ENCODE measurements at regions not wholly inside any gene's neighbourhood (a gene's known extent, or its start where the extent isn't known, plus 50 kb on each side); places are given as distances from the start of the nearest gene placed in this dataset.

- Histone ChIP-seq H3K27ac (ENCODE audit: low read length) (no peak overlapping the region), H3K9me3 (ENCODE audit: insufficient read depth, low read length) (no peaks in the 10 kb centered on the region), H3K4me3 (ENCODE audit: low read length) (no peak overlapping the region), H3K4me1 (ENCODE audit: low read length) (no peaks in the 10 kb centered on the region), H3K4me2 (ENCODE audit: low read length) (no peak overlapping the region), H4K20me1 (ENCODE audit: insufficient read depth, low read length) (no peaks in the 10 kb centered on the region), H3K27me3 (ENCODE audit: low read depth, low read length) (peaks cover 10% of the 10 kb centered on the region), H3K36me3 (replicated peaks; ENCODE audit: low read depth, low read length) (no peaks in the 10 kb centered on the region), H3K79me2 (ENCODE audit: low read length) (no peaks in the 10 kb centered on the region), H3K9ac (ENCODE audit: low read length) (no peak overlapping the region), H2AFZ (ENCODE audit: low read depth, low read length) (no peak overlapping the region)
- TF ChIP-seq EZH2phosphoT487 (IDR thresholded peaks at IDR 0.05; ENCODE audit: low read depth) (no peak), CTCF (IDR thresholded peaks at IDR 0.05; ENCODE audit: low read depth, low read length) (no peak)
Measured at GRCh38 chr17:77725846-77726245, 232.7 kb upstream of the TNRC6C start.

- Histone ChIP-seq H4K20me1 (ENCODE audit: insufficient read depth, low read length) (no peaks in the 10 kb centered on the region), H3K27me3 (ENCODE audit: low read depth, low read length) (peaks cover 10% of the 10 kb centered on the region), H3K79me2 (ENCODE audit: low read length) (no peaks in the 10 kb centered on the region), H3K4me3 (ENCODE audit: low read length) (no peak overlapping the region), H3K4me2 (ENCODE audit: low read length) (no peak overlapping the region), H3K9ac (ENCODE audit: low read length) (no peak overlapping the region), H3K36me3 (replicated peaks; ENCODE audit: low read depth, low read length) (no peaks in the 10 kb centered on the region), H3K4me1 (ENCODE audit: low read length) (no peaks in the 10 kb centered on the region), H3K9me3 (ENCODE audit: insufficient read depth, low read length) (no peaks in the 10 kb centered on the region), H3K27ac (ENCODE audit: low read length) (no peak overlapping the region), H2AFZ (ENCODE audit: low read depth, low read length) (no peak overlapping the region)
- no peak for TF ChIP-seq EZH2phosphoT487 (IDR thresholded peaks at IDR 0.05; ENCODE audit: low read depth)
- TF ChIP-seq CTCF (IDR thresholded peaks at IDR 0.05; ENCODE audit: low read depth, low read length) = no peak
Measured at GRCh38 chr17:77726549-77727006, 231.9 kb upstream of the TNRC6C start.

- no peak overlapping the region for H3K4me2 ChIP-seq (ENCODE audit: low read length)
- no peaks in the 10 kb centered on the region for H3K9me3 ChIP-seq (ENCODE audit: insufficient read depth, low read length)
- H3K9ac ChIP-seq (ENCODE audit: low read length) = no peak overlapping the region
- H3K27me3 ChIP-seq (ENCODE audit: low read depth, low read length) = peaks cover 15% of the 10 kb centered on the region
- H3K27ac ChIP-seq (ENCODE audit: low read length) = no peak overlapping the region
- no peak for TF ChIP-seq EZH2phosphoT487 (IDR thresholded peaks at IDR 0.05; ENCODE audit: low read depth)
- TF ChIP-seq CTCF (IDR thresholded peaks at IDR 0.05; ENCODE audit: low read depth, low read length) = no peak
- H3K4me1 ChIP-seq (ENCODE audit: low read length) = no peaks in the 10 kb centered on the region
- no peaks in the 10 kb centered on the region for H3K79me2 ChIP-seq (ENCODE audit: low read length)
- H4K20me1 ChIP-seq (ENCODE audit: insufficient read depth, low read length) = no peaks in the 10 kb centered on the region
- no peaks in the 10 kb centered on the region for H3K36me3 ChIP-seq (replicated peaks; ENCODE audit: low read depth, low read length)
- H3K4me3 ChIP-seq (ENCODE audit: low read length) = no peak overlapping the region
- H2AFZ ChIP-seq (ENCODE audit: low read depth, low read length) = no peak overlapping the region
Measured at GRCh38 chr17:77727037-77727615, 231.4 kb upstream of the TNRC6C start.

GRCh38 chr17:77728474-77728795, 230.1 kb upstream of the TNRC6C start:
- H4K20me1 ChIP-seq (ENCODE audit: insufficient read depth, low read length) = no peaks in the 10 kb centered on the region
- no peaks in the 10 kb centered on the region for H3K79me2 ChIP-seq (ENCODE audit: low read length)
- H3K9me3 ChIP-seq (ENCODE audit: insufficient read depth, low read length) = 0 out of 2 replicates have a peak, but pooled peaks cover 2% of the 10 kb centered on the region
- peaks cover 25% of the 10 kb centered on the region for H3K27me3 ChIP-seq (ENCODE audit: low read depth, low read length)
- H2AFZ ChIP-seq (ENCODE audit: low read depth, low read length) = no peak overlapping the region
- H3K4me2 ChIP-seq (ENCODE audit: low read length) = no peak overlapping the region
- H3K4me3 ChIP-seq (ENCODE audit: low read length) = no peak overlapping the region
- H3K27ac ChIP-seq (ENCODE audit: low read length) = no peak overlapping the region
- no peak overlapping the region for H3K9ac ChIP-seq (ENCODE audit: low read length)
- no peaks in the 10 kb centered on the region for H3K4me1 ChIP-seq (ENCODE audit: low read length)
- TF ChIP-seq EZH2phosphoT487 (IDR thresholded peaks at IDR 0.05; ENCODE audit: low read depth) (no peak), CTCF (IDR thresholded peaks at IDR 0.05; ENCODE audit: low read depth, low read length) (no peak)
- H3K36me3 ChIP-seq (replicated peaks; ENCODE audit: low read depth, low read length) = no peaks in the 10 kb centered on the region

Measured in OCI-LY3 (cell line).